ENCODE measurements at regions not wholly inside any gene's neighbourhood (a gene's known extent, or its start where the extent isn't known, plus 50 kb on each side); places are given as distances from the start of the nearest gene placed in this dataset.

DNA sequence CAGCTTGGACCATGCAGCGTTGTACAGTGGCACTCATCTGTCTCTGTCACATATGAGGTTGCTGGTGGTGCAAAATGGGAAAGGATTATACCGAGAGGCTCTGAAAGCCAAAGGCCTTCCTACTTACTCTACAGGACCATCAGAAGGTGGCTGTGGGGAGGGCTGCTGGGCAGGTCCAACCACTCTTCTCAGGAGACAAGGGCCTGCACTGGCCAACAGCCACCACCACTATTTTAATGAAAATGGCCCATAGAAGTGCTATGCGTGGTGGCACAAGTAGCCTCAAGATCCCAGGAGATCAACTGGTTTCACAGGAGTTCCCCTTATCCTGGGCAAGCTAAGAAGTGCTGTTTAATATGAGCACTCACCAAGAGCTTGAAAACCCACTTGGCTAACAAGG, 52.3 kb downstream of the MRPL57 start:
- Histone ChIP-seq H3K9ac (ENCODE audit: low read depth, low read length) (no peak overlapping the region), H3K36me3 (ENCODE audit: control insufficient read depth, insufficient read depth, low read length) (no peaks in the 10 kb centered on the region), H3K4me1 (ENCODE audit: control insufficient read depth, insufficient read depth, low read length) (no peaks in the 10 kb centered on the region), H3K9me3 (ENCODE audit: control insufficient read depth, insufficient read depth, low read length) (no peaks in the 10 kb centered on the region), H3K4me3 (ENCODE audit: low read depth, low read length) (no peak overlapping the region), H3K27me3 (ENCODE audit: control insufficient read depth, insufficient read depth, low read length) (no peaks in the 10 kb centered on the region)

GRCh38 chr13:21229241-21230024, 53.0 kb downstream of the MRPL57 start:
- Histone ChIP-seq H3K4me1 (ENCODE audit: control insufficient read depth, insufficient read depth, low read length) (no peaks in the 10 kb centered on the region), H3K4me3 (ENCODE audit: low read depth, low read length) (no peak overlapping the region), H3K9me3 (ENCODE audit: control insufficient read depth, insufficient read depth, low read length) (no peaks in the 10 kb centered on the region), H3K9ac (ENCODE audit: low read depth, low read length) (no peak overlapping the region), H3K36me3 (ENCODE audit: control insufficient read depth, insufficient read depth, low read length) (no peaks in the 10 kb centered on the region), H3K27me3 (ENCODE audit: control insufficient read depth, insufficient read depth, low read length) (no peaks in the 10 kb centered on the region)

DNA sequence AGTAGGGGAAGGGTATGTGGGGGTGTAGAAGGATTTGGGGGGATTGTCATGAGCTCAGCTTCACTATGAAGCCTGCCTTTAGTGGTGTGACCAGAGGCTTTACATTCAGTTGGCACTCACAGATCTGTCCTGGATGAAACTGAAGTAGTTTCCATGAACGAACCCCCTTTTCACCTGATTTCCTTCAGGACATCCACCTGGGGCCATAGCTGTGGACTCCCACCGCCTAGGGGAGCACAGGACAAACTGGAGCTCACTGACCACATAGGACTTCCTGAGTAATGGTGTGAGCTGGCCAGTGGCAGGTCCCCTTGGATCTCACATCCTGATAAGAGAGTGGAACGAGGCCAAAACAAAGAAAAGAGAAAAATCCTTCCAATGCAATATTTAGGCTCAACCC, 54.1 kb downstream of the MRPL57 start:
- Histone ChIP-seq H3K36me3 (ENCODE audit: control insufficient read depth, insufficient read depth, low read length) (no peaks in the 10 kb centered on the region), H3K27me3 (ENCODE audit: control insufficient read depth, insufficient read depth, low read length) (no peaks in the 10 kb centered on the region), H3K4me1 (ENCODE audit: control insufficient read depth, insufficient read depth, low read length) (no peaks in the 10 kb centered on the region), H3K9me3 (ENCODE audit: control insufficient read depth, insufficient read depth, low read length) (no peaks in the 10 kb centered on the region), H3K4me3 (ENCODE audit: low read depth, low read length) (no peak overlapping the region), H3K9ac (ENCODE audit: low read depth, low read length) (no peak overlapping the region)

- Histone ChIP-seq H3K36me3 (ENCODE audit: control insufficient read depth, insufficient read depth, low read length) (no peaks in the 10 kb centered on the region), H3K9me3 (ENCODE audit: control insufficient read depth, insufficient read depth, low read length) (no peaks in the 10 kb centered on the region), H3K27me3 (ENCODE audit: control insufficient read depth, insufficient read depth, low read length) (no peaks in the 10 kb centered on the region), H3K4me3 (ENCODE audit: low read depth, low read length) (no peak overlapping the region), H3K9ac (ENCODE audit: low read depth, low read length) (no peak overlapping the region), H3K4me1 (ENCODE audit: control insufficient read depth, insufficient read depth, low read length) (no peaks in the 10 kb centered on the region)
Measured at GRCh38 chr13:21231426-21231940, 55.0 kb downstream of the MRPL57 start.

DNA sequence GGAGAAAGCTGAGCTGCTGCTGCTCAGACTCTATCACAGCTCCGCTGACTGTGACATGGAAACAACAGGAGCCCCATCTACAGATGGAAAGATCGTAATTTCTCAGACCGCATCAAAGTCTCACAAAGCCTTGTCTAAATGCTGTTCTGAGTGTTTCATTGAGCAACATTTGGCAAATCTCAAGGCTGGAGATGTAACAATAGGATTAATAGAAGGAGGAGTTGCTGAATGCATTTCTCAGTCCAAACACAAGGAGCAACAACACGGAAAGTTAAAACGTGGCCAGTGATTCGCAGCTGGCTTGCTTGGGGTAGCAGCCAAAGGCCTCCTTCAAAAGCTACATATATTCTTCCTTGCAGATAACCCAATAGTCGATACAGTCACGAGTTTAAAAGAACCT, 55.7 kb downstream of the MRPL57 start:
- Histone ChIP-seq H3K9me3 (ENCODE audit: control insufficient read depth, insufficient read depth, low read length) (no peaks in the 10 kb centered on the region), H3K27me3 (ENCODE audit: control insufficient read depth, insufficient read depth, low read length) (no peaks in the 10 kb centered on the region), H3K4me3 (ENCODE audit: low read depth, low read length) (no peak overlapping the region), H3K4me1 (ENCODE audit: control insufficient read depth, insufficient read depth, low read length) (no peaks in the 10 kb centered on the region), H3K36me3 (ENCODE audit: control insufficient read depth, insufficient read depth, low read length) (no peaks in the 10 kb centered on the region), H3K9ac (ENCODE audit: low read depth, low read length) (no peak overlapping the region)

- Histone ChIP-seq H3K4me3 (ENCODE audit: low read depth, low read length) (no peak overlapping the region), H3K4me1 (ENCODE audit: control insufficient read depth, insufficient read depth, low read length) (no peaks in the 10 kb centered on the region), H3K9me3 (ENCODE audit: control insufficient read depth, insufficient read depth, low read length) (no peaks in the 10 kb centered on the region), H3K36me3 (ENCODE audit: control insufficient read depth, insufficient read depth, low read length) (no peaks in the 10 kb centered on the region), H3K27me3 (ENCODE audit: control insufficient read depth, insufficient read depth, low read length) (no peaks in the 10 kb centered on the region), H3K9ac (ENCODE audit: low read depth, low read length) (no peak overlapping the region)
Measured at GRCh38 chr13:21232599-21232998, 56.1 kb downstream of the MRPL57 start.

DNA sequence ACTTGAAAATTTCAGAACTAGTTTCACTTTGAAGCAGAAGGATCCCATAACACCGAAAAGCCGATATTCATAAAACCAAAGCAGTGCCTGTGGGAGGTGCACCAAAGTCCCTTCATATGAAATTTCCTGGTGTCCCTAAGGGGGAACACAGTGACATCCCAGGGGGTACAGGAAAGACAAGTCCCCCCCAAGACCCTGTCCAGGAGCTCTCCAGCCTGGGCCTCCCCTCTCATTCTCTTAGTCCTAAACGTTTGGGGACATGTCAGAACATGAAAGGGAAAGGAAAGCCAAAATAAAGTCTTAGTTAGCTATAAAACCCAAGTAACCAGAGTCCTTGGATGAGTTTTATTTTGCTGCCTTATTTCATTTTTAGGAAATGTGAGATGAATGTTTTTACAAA, 56.6 kb downstream of the MRPL57 start:
- no peaks in the 10 kb centered on the region for H3K36me3 ChIP-seq (ENCODE audit: control insufficient read depth, insufficient read depth, low read length)
- H3K4me3 ChIP-seq (ENCODE audit: low read depth, low read length): no peak overlapping the region
- no peaks in the 10 kb centered on the region for H3K9me3 ChIP-seq (ENCODE audit: control insufficient read depth, insufficient read depth, low read length)
- H3K9ac ChIP-seq (ENCODE audit: low read depth, low read length): no peak overlapping the region
- no peaks in the 10 kb centered on the region for H3K4me1 ChIP-seq (ENCODE audit: control insufficient read depth, insufficient read depth, low read length)
- no peaks in the 10 kb centered on the region for H3K27me3 ChIP-seq (ENCODE audit: control insufficient read depth, insufficient read depth, low read length)

DNA sequence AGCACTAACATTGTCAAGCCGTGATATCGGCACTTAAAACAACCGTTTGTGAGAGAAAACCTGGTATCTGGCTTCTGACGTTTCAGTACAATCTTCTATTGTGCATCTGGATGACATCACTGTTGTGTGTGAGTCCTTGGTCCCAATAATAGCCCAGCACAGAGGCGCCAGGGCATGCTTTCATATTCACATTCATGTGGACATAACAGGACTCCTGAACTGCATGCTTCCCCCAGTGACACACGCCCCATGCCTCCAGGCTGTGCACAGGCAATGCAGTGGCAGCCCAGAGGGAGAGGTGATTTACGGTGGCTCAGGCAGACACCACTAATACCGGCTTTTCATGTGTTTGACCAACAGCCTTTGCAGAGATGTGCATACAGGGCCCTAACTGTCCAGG, 58.1 kb downstream of the MRPL57 start:
- no peaks in the 10 kb centered on the region for H3K27me3 ChIP-seq (ENCODE audit: control insufficient read depth, insufficient read depth, low read length)
- H3K4me1 ChIP-seq (ENCODE audit: control insufficient read depth, insufficient read depth, low read length): no peaks in the 10 kb centered on the region
- H3K4me3 ChIP-seq (ENCODE audit: low read depth, low read length): no peak overlapping the region
- no peak overlapping the region for H3K9ac ChIP-seq (ENCODE audit: low read depth, low read length)
- no peaks in the 10 kb centered on the region for H3K9me3 ChIP-seq (ENCODE audit: control insufficient read depth, insufficient read depth, low read length)
- H3K36me3 ChIP-seq (ENCODE audit: control insufficient read depth, insufficient read depth, low read length): no peaks in the 10 kb centered on the region

- H3K27me3 ChIP-seq (ENCODE audit: control insufficient read depth, insufficient read depth, low read length): no peaks in the 10 kb centered on the region
- no peak overlapping the region for H3K9ac ChIP-seq (ENCODE audit: low read depth, low read length)
- no peaks in the 10 kb centered on the region for H3K36me3 ChIP-seq (ENCODE audit: control insufficient read depth, insufficient read depth, low read length)
- H3K4me1 ChIP-seq (ENCODE audit: control insufficient read depth, insufficient read depth, low read length): no peaks in the 10 kb centered on the region
- H3K4me3 ChIP-seq (ENCODE audit: low read depth, low read length): no peak overlapping the region
- H3K9me3 ChIP-seq (ENCODE audit: control insufficient read depth, insufficient read depth, low read length): no peaks in the 10 kb centered on the region
Measured at GRCh38 chr13:21235174-21235573, 58.7 kb downstream of the MRPL57 start.

DNA sequence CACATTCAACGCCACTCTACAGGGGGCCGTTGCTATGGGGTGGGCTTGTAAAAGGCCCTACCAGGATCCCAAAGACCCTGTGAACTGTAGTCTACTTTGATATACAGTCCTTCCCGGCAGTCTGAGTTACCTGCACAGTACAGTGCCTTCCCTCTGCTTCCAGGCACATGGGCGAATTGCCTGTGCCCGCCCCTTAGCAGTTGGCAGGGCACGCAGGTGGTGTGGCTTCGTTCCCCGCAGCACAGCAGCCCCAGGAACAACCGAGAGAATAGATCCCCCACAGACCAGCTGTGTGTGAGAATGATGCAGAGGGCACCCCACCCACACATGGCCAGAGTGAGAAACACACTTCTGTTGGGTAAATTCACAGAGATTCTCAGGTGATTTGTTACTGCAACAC, 60.6 kb downstream of the MRPL57 start:
- H3K4me1 ChIP-seq (ENCODE audit: control insufficient read depth, insufficient read depth, low read length): no peaks in the 10 kb centered on the region
- no peaks in the 10 kb centered on the region for H3K27me3 ChIP-seq (ENCODE audit: control insufficient read depth, insufficient read depth, low read length)
- no peak overlapping the region for H3K9ac ChIP-seq (ENCODE audit: low read depth, low read length)
- H3K9me3 ChIP-seq (ENCODE audit: control insufficient read depth, insufficient read depth, low read length): no peaks in the 10 kb centered on the region
- no peaks in the 10 kb centered on the region for H3K36me3 ChIP-seq (ENCODE audit: control insufficient read depth, insufficient read depth, low read length)
- H3K4me3 ChIP-seq (ENCODE audit: low read depth, low read length): no peak overlapping the region

DNA sequence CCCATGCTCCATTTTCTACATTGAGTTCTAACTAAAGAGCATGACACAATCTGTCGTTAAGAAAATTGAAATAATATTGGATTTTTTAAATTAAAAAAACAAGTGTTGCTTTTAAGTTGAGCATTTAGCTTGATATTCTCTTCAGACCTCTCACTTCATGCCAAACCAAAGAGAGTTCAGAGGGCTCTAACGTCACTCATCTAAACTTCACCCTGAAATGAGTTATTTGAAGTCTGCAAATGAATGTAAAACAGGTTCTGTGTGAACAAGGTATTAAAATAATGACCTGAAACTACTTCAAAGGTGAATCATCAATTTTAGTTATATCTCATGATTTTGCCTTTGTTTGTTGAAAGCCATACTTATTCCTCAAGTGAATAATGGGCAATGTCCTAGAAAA, 61.8 kb downstream of the MRPL57 start:
- Histone ChIP-seq H3K4me3 (ENCODE audit: low read depth, low read length) (no peak overlapping the region), H3K9me3 (ENCODE audit: control insufficient read depth, insufficient read depth, low read length) (no peaks in the 10 kb centered on the region), H3K36me3 (ENCODE audit: control insufficient read depth, insufficient read depth, low read length) (no peaks in the 10 kb centered on the region), H3K9ac (ENCODE audit: low read depth, low read length) (no peak overlapping the region), H3K4me1 (ENCODE audit: control insufficient read depth, insufficient read depth, low read length) (no peaks in the 10 kb centered on the region), H3K27me3 (ENCODE audit: control insufficient read depth, insufficient read depth, low read length) (no peaks in the 10 kb centered on the region)

DNA sequence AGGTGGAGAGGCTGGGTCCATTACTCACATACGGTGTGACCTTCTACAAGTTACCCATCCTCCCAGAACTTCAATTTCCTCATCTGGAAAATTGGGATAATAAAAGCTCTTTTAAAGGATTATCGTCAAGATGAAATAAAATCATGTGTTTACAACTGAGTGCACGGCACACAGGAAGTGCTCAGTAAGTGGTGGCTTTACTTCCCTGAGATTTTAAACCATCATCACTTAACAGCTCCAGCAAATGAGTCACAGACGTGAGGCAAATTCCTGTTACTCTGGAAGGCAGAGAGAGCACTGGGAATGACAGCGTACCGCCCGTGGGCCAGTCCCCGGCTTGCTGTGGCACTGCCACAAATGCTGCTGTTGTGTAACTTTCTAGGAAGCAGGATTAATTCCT, 64.1 kb downstream of the MRPL57 start:
- Histone ChIP-seq H3K4me3 (ENCODE audit: low read depth, low read length) (no peak overlapping the region), H3K27me3 (ENCODE audit: control insufficient read depth, insufficient read depth, low read length) (no peaks in the 10 kb centered on the region), H3K9me3 (ENCODE audit: control insufficient read depth, insufficient read depth, low read length) (no peaks in the 10 kb centered on the region), H3K4me1 (ENCODE audit: control insufficient read depth, insufficient read depth, low read length) (no peaks in the 10 kb centered on the region), H3K9ac (ENCODE audit: low read depth, low read length) (no peak overlapping the region), H3K36me3 (ENCODE audit: control insufficient read depth, insufficient read depth, low read length) (no peaks in the 10 kb centered on the region)
